SK-N-MC (cell line): ENCODE measurements at regions not wholly inside any gene's neighbourhood (a gene's known extent, or its start where the extent isn't known, plus 50 kb on each side); places are given as distances from the start of the nearest gene placed in this dataset.
"Not testable (repeated sequence)": the region's sequence is repeated elsewhere in the genome, so short reads cannot be mapped to it uniquely, and the experiment has no call there.

Source experiments
- DNase-seq: peaks from one replicate; pipeline ENCODE4 v3.0.0-alpha.2; 2011; ENCODE audit warnings: low read depth, low spot score
- H3K27ac ChIP-seq: fragments of 200-600 bp; sonication (generic); 2 replicates; pipeline ENCODE4 v1.5.1; 2016; ENCODE audit warnings: mixed run types
- H3K36me3 ChIP-seq: fragments of 200-600 bp; sonication (generic); 2 replicates; pipeline ENCODE4 v1.6.1; 2017; ENCODE audit warnings: antibody characterized with exemption, low read length, mixed read lengths; ENCODE audit not compliant: insufficient read depth
- H3K4me3 ChIP-seq: fragments of 200-600 bp; sonication (generic); 2 replicates; pipeline ENCODE4 v1.5.1; 2016
- H3K9ac ChIP-seq: fragments of 200-600 bp; sonication (generic); 2 replicates; pipeline ENCODE4 v1.8.0; 2017; ENCODE audit warnings: mixed run types, mixed read lengths; ENCODE audit not compliant: insufficient read length
- H3K9me3 ChIP-seq: fragments of 200-600 bp; sonication (generic); 2 replicates; pipeline ENCODE4 v1.6.1; 2017; ENCODE audit warnings: low read depth, mild to moderate bottlenecking, antibody characterized with exemption, low read length, moderate library complexity, mixed read lengths
- EZH2 ChIP-seq: fragments of 200-600 bp; sonication (generic); IDR thresholded peaks from one replicate; pipeline ENCODE4 v1.6.1; 2017; ENCODE audit warnings: antibody characterized with exemption
- FOXP2 ChIP-seq: optimal IDR thresholded peaks from 2 replicates; pipeline ENCODE3; 2011; ENCODE audit warnings: mild to moderate bottlenecking, moderate library complexity; ENCODE audit not compliant: insufficient read depth; ENCODE audit errors: extremely low read length, control extremely low read depth
- POLR2AphosphoS5 ChIP-seq: IDR thresholded peaks from 2 replicates; pipeline ENCODE4 v1.6.1; 2012; ENCODE audit warnings: mild to moderate bottlenecking, low read depth, low read length, borderline replicate concordance

DNA sequence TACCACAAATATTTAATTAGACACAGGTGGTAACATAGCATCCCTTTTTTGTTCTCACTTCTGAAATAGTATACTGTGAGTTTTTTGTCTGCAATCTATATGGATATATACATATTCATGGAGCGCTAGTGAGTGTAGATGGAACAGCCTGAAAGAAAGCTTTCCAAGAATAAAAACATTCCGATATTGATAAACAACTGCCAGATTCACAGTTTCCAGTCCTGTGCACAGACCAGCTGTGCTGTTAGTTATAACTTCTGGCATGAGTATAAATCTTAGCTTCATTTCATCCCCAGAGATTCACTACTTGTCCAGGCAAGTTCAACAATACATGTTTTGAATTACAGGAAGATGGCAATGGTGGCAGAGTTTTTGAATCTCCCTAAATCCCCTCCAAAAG is 467.1 kb upstream of the STEAP1 start:
- Histone ChIP-seq H3K9me3 (no peaks in the 10 kb centered on the region), H3K4me3 (no peak overlapping the region), H3K9ac (no peak overlapping the region), H3K27ac (no peak overlapping the region), H3K36me3 (no peaks in the 10 kb centered on the region)
- DNase-seq: no peak
- TF ChIP-seq EZH2 (no peak), POLR2AphosphoS5 (no peak), FOXP2 (no peak)

DNA sequence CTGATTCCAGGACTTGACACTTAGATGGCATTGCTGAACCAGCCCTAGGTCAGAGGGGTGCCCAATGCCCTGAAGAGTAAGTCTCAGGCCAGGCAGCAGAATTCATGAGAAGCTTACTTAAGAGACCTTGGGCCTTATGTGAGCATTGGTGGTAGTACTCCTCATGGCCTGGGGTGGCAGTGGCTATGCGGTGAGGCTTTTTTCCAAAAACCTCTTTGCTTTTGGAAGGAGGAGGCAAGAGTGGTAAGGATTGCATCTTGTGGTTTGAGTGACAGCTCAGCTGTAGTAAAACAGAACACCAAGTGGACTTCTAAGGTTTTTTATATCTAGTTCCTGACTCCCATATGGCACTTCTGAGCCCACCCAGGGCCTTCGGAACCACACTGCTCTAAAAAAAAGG is 459.0 kb upstream of the STEAP1 start:
- H3K4me3 ChIP-seq: no peak overlapping the region
- TF ChIP-seq EZH2 (no peak), FOXP2 (no peak), POLR2AphosphoS5 (no peak)
- H3K36me3 ChIP-seq: no peaks in the 10 kb centered on the region
- H3K9ac ChIP-seq: no peak overlapping the region
- no peak overlapping the region for H3K27ac ChIP-seq
- DNase-seq: no peak
- no peaks in the 10 kb centered on the region for H3K9me3 ChIP-seq

DNA sequence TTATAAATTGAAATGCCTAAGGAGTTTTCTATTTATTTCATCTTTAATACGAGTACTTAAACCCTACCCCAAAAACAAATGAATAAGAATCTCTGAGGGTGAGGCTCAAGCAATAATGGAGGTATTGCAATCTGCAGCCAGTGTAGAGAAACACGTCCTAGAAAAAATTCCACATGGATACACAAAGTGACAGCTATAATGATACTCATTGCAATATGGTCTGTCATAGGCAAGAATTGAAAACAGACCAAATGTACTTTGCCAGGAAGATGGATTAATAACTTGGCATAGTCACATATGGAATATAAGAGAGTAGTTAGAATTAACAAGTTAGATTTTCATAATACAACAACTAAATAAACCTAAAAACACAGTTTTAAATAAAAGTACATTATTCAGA is 440.1 kb upstream of the STEAP1 start:
- no peak overlapping the region for H3K4me3 ChIP-seq
- DNase-seq: no peak
- H3K36me3 ChIP-seq: no peaks in the 10 kb centered on the region
- no peak overlapping the region for H3K9ac ChIP-seq
- TF ChIP-seq EZH2: no peak
- TF ChIP-seq POLR2AphosphoS5: no peak
- no peak for TF ChIP-seq FOXP2
- no peaks in the 10 kb centered on the region for H3K9me3 ChIP-seq
- H3K27ac ChIP-seq: no peak overlapping the region

DNA sequence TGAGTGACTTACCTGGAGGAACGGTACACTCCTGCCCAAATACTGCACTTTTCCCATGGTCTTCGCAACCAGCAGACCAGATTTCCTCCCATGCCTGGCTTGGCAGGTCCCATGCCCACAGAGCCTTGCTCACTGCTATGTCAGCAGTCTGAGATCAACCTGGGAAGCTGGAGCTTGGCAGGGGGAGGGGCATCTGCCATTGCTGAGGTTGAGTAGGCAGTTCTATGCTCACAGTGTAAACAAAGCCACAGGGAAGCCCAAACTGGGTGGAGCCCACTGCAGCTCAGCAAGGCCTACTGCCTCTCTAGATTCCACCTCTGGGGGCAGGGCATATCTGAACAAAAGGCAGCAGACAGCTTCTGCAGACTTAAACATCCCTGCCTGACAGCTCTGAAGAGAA is 435.3 kb upstream of the STEAP1 start:
- not testable (repeated sequence) for H3K36me3 ChIP-seq, DNase-seq

DNA sequence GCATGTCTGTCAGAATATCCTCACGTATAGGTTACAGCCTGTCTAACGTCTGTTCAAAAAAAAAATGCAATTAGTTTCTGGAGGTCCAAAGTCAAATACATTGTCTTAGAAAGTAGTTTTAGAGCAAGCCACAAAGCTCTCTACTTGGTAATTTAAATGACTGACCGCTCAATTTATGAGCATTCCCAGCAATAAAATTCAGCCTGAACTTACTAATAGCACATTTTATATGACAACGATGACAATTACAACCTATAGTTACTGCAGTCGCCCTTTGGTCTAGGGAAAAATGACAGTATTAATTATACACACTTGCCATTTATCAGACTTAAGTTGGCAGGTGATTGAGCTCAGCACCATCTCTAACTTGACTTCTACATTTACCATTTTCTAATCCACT is 425.8 kb upstream of the STEAP1 start:
- no peak for TF ChIP-seq POLR2AphosphoS5
- no peak for TF ChIP-seq FOXP2
- TF ChIP-seq EZH2: no peak
- no peak overlapping the region for H3K4me3 ChIP-seq
- no peak for DNase-seq
- H3K9me3 ChIP-seq: no peaks in the 10 kb centered on the region
- no peak overlapping the region for H3K27ac ChIP-seq
- H3K9ac ChIP-seq: no peak overlapping the region
- no peaks in the 10 kb centered on the region for H3K36me3 ChIP-seq

More for the DNA sequence above, 435.3 kb upstream of the STEAP1 start:
- not testable (repeated sequence) for H3K9ac ChIP-seq, H3K9me3 ChIP-seq, H3K27ac ChIP-seq, H3K4me3 ChIP-seq

DNA sequence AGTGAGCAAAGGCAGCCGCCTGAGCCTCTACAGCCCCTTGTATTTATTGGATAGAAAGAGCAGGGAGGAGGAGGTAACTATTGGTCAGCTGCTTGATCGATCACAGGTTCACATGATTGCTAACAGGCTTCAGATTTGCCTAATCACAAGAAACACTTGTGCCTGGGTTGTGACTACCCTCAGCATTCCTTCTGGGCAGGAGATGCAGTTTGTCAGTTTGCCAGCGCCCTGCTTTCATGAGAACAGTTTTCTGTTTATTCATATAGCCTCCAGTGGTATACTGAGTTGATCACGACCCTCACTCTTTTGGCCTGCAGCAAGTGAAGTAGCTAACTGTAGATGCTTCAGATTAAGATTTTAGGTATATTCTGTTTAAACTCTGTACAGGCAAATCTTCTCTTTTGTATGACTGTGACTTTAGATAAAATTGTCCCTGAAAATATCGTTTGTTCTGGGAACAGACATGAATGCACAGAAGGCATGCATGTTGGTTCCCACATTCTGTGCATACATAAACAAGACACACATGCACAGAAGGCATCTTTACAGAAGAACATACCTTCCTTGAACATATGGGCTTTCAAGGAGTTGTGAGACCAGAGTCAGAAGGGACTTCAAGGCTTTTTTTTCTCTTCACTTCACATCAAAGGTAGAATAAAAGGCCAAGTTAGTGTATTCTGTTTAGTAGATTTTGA is 422.4 kb upstream of the STEAP1 start:
- no peak for DNase-seq
- Histone ChIP-seq H3K9me3 (no peaks in the 10 kb centered on the region), H3K4me3 (no peak overlapping the region), H3K36me3 (no peaks in the 10 kb centered on the region), H3K27ac (no peak overlapping the region), H3K9ac (no peak overlapping the region)
- TF ChIP-seq POLR2AphosphoS5: no peak
- no peak for TF ChIP-seq FOXP2
- TF ChIP-seq EZH2: no peak

DNA sequence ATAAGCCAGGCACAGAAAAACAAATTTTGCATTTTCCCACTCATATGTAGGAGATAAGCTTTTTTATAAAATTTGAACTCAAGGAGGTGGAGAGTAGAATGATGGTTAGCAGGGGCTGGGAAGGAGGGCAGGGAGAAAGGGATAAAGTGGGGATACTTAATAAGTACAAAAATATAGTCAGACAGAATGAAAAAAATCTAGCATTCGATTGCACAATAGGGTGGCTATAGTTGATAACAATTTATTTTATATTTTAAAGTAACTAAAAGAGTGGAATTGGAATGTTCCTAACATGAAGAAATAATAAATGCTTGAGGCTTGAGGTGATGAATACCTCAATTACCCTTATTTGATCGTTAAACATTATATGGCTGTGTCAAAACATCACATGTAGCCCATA is 415.7 kb upstream of the STEAP1 start:
- Histone ChIP-seq H3K36me3 (no peaks in the 10 kb centered on the region), H3K27ac (no peak overlapping the region), H3K9ac (no peak overlapping the region), H3K9me3 (no peaks in the 10 kb centered on the region), H3K4me3 (no peak overlapping the region)
- TF ChIP-seq FOXP2 (no peak), POLR2AphosphoS5 (no peak), EZH2 (no peak)
- no peak for DNase-seq

DNA sequence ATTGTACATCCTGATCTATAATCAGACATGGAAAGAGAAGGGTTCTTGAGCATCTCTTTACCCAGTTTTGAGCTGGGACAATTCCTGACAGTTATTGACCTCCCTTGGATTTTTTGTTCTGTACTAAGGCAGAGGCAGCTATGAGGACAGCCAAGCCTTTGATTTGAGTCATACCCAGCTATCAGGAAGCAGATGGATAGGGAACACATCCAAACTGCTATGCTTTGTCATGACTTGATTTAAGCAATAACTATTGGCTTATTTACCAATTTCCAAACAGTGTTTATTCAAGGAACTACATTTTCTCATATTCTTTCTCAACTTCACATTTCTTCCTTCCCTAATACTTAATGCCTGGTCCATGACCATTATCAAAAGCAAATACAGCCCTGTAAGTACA is 396.4 kb upstream of the STEAP1 start:
- TF ChIP-seq EZH2: no peak
- no peak for TF ChIP-seq FOXP2
- TF ChIP-seq POLR2AphosphoS5: no peak
- Histone ChIP-seq H3K27ac (no peak overlapping the region), H3K9ac (no peak overlapping the region), H3K9me3 (no peaks in the 10 kb centered on the region), H3K36me3 (no peaks in the 10 kb centered on the region), H3K4me3 (no peak overlapping the region)
- no peak for DNase-seq

DNA sequence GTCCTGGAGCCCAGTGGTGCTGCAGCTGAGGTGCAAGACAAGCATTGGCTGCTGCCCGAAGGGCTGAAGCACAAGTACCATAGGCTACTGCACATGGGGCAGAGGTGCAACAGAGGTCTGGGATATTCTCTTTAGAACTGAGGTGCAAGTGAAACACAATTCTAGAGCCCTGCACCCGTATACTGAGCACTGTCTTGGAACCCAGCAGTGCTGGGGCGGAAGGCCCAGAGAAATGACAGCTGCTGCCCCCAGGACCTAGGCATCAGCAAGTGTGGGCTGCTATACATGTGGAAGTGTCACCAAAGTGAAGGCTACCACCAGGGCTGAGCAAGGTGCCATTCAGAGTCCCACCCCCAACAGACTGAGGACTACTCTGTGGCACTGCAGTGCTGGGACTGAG is 393.6 kb upstream of the STEAP1 start:
- Histone ChIP-seq H3K9ac (no peak overlapping the region), H3K9me3 (no peaks in the 10 kb centered on the region), H3K4me3 (no peak overlapping the region), H3K27ac (no peak overlapping the region), H3K36me3 (no peaks in the 10 kb centered on the region)
- DNase-seq: no peak
- TF ChIP-seq EZH2 (no peak), POLR2AphosphoS5 (no peak), FOXP2 (no peak)
